ENCODE measurements at regions not wholly inside any gene's neighbourhood (a gene's known extent, or its start where the extent isn't known, plus 50 kb on each side); places are given as distances from the start of the nearest gene placed in this dataset.
"Not testable (repeated sequence)": the region's sequence is repeated elsewhere in the genome, so short reads cannot be mapped to it uniquely, and the experiment has no call there.

GRCh38 chr20:25863536-25864325 is 167.1 kb upstream of the ZNF337 start:
- H3K27me3 ChIP-seq = peaks cover 0 to 18% of the 10 kb centered on the region in 2 donors
- TF ChIP-seq EP300 (IDR thresholded peaks at IDR 0.05) (no peak), POLR2A (IDR thresholded peaks at IDR 0.05) (no peak), CTCF (IDR thresholded peaks at IDR 0.05) (no peak)
- H3K9me3 ChIP-seq = no peaks in the 10 kb centered on the region
- no peak for DNase-seq (ENCODE audit: low spot score in 2 of 2)
- H3K4me3 ChIP-seq = peak overlapping the region; percentile 13 to 48 (median 36)
- 35 to 46% methylated on average over 17 to 20 of the region's 21 CpGs for WGBS, 2 donors
- no peaks in the 10 kb centered on the region for H3K36me3 ChIP-seq
- no peak overlapping the region for H3K27ac ChIP-seq
- peaks cover 0 to 67% (median 24%) of the 10 kb centered on the region in 4 donors for H3K4me1 ChIP-seq

GRCh38 chr20:25862967-25863530 is 166.4 kb upstream of the ZNF337 start:
- Histone ChIP-seq H3K4me1 (peaks cover 0 to 67% (median 24%) of the 10 kb centered on the region in 4 donors), H3K27me3 (peaks cover 0 to 23% of the 10 kb centered on the region in 2 donors), H3K4me3 (peak overlapping the region; percentile 13 to 48 (median 36))
- not testable (repeated sequence) for H3K36me3 ChIP-seq, H3K9me3 ChIP-seq, H3K27ac ChIP-seq
- TF ChIP-seq CTCF (IDR thresholded peaks at IDR 0.05) = peak in 3 of 5 experiments; percentile 23 to 52 (median 36)
- DNase-seq (ENCODE audit: low spot score in 2 of 2) = peak; percentile 65 to 66
- 1% methylated on average over 35 of the region's 53 CpGs; no CpG with 5 or more reads in 1 of the 2 donors for WGBS, 2 donors

GRCh38 chr20:25860531-25861150 is 164.0 kb upstream of the ZNF337 start:
- Histone ChIP-seq H3K4me3 (peak overlapping the region in 1 of 4 donors; percentile 9), H3K4me1 (peaks cover 0 to 59% (median 20%) of the 10 kb centered on the region in 4 donors), H3K36me3 (no peaks in the 10 kb centered on the region), H3K9me3 (no peaks in the 10 kb centered on the region), H3K27me3 (peaks cover 0 to 30% of the 10 kb centered on the region in 2 donors), H3K27ac (no peak overlapping the region)
- TF ChIP-seq CTCF (IDR thresholded peaks at IDR 0.05) (no peak), EP300 (IDR thresholded peaks at IDR 0.05) (no peak), POLR2A (IDR thresholded peaks at IDR 0.05) (no peak)
- WGBS, 2 donors = 52 to 62% methylated on average over 23 of the region's 23 CpGs
- no peak for DNase-seq (ENCODE audit: low spot score in 2 of 2)

- Histone ChIP-seq H3K9me3 (no peaks in the 10 kb centered on the region), H3K27ac (no peak overlapping the region), H3K4me3 (peak overlapping the region in 1 of 4 donors; percentile 9), H3K4me1 (peaks cover 0 to 55% (median 19%) of the 10 kb centered on the region in 4 donors), H3K27me3 (peaks cover 0 to 30% of the 10 kb centered on the region in 2 donors), H3K36me3 (no peaks in the 10 kb centered on the region)
- TF ChIP-seq POLR2A (IDR thresholded peaks at IDR 0.05) (no peak), EP300 (IDR thresholded peaks at IDR 0.05) (no peak), CTCF (IDR thresholded peaks at IDR 0.05) (no peak)
- peak in 1 of 2 donors; percentile 33 for DNase-seq (ENCODE audit: low spot score in 2 of 2)
- WGBS, 2 donors = 17 to 32% methylated on average over 33 to 38 of the region's 51 CpGs
These were observed 163.2 kb upstream of the ZNF337 start for GRCh38 chr20:25859649-25860530.
